ENCODE measurements at regions not wholly inside any gene's neighbourhood (a gene's known extent, or its start where the extent isn't known, plus 50 kb on each side); places are given as distances from the start of the nearest gene placed in this dataset.
"Not testable (repeated sequence)": the region's sequence is repeated elsewhere in the genome, so short reads cannot be mapped to it uniquely, and the experiment has no call there.

- TF ChIP-seq CTCF (IDR thresholded peaks at IDR 0.05) (no peak), POLR2A (IDR thresholded peaks at IDR 0.05) (no peak), POLR2AphosphoS5 (IDR thresholded peaks at IDR 0.05) (no peak), EP300 (IDR thresholded peaks at IDR 0.05; ENCODE audit: low read depth) (no peak)
- Histone ChIP-seq H3K4me3 (no peak overlapping the region), H3K27ac (no peak overlapping the region), H3K9me3 (no peaks in the 10 kb centered on the region), H3K36me3 (no peaks in the 10 kb centered on the region), H3K27me3 (no peaks in the 10 kb centered on the region), H3K4me1 (no peaks in the 10 kb centered on the region)
- no peak for DNase-seq
- intact Hi-C loops (cut with DNase I; ENCODE audit: low total_unique reads) (no loop called here), in situ Hi-C loops (cut with MboI; ENCODE audit: low pct_ligation_motif_present in 1 of 4, low pct_unique_long_range_greater_than_20kb in 1 of 4, low sequenced_read_pairs in 3 of 4) (no loop called here)
These were observed 1014.8 kb downstream of the RAPGEF2 start for GRCh38 chr4:160117686-160118085.

- H3K9me3 ChIP-seq; H3K36me3 ChIP-seq; H3K4me1 ChIP-seq; H3K4me3 ChIP-seq; intact Hi-C loops (cut with DNase I; ENCODE audit: low total_unique reads); in situ Hi-C loops (cut with MboI; ENCODE audit: low pct_ligation_motif_present in 1 of 4, low pct_unique_long_range_greater_than_20kb in 1 of 4, low sequenced_read_pairs in 3 of 4); H3K27ac ChIP-seq; H3K27me3 ChIP-seq; DNase-seq: not testable (repeated sequence)
- WGBS, 2 donors (ENCODE audit: low coverage in 1 of 2): 86 to 97% methylated on average over 20 to 24 of the region's 24 CpGs
These were observed 1022.9 kb downstream of the RAPGEF2 start for GRCh38 chr4:160125576-160126287.

GRCh38 chr4:160127211-160127610 is 1024.3 kb downstream of the RAPGEF2 start:
- Histone ChIP-seq H3K9me3 (peaks cover 0 to under 1% of the 10 kb centered on the region in 2 donors), H3K4me3 (no peak overlapping the region), H3K27ac (no peak overlapping the region), H3K27me3 (no peaks in the 10 kb centered on the region), H3K36me3 (no peaks in the 10 kb centered on the region), H3K4me1 (peaks cover 0 to 3% (median 0%) of the 10 kb centered on the region in 4 donors)
- in situ Hi-C loops (cut with MboI; ENCODE audit: low pct_ligation_motif_present in 1 of 4, low pct_unique_long_range_greater_than_20kb in 1 of 4, low sequenced_read_pairs in 3 of 4): no loop called here
- intact Hi-C loops (cut with DNase I; ENCODE audit: low total_unique reads): no loop called here
- DNase-seq: no peak
- TF ChIP-seq CTCF (IDR thresholded peaks at IDR 0.05) (no peak), POLR2A (IDR thresholded peaks at IDR 0.05) (no peak), EP300 (IDR thresholded peaks at IDR 0.05; ENCODE audit: low read depth) (no peak), POLR2AphosphoS5 (IDR thresholded peaks at IDR 0.05) (no peak)

GRCh38 chr4:160129439-160129838 is 1026.6 kb downstream of the RAPGEF2 start:
- no peak for DNase-seq
- in situ Hi-C loops (cut with MboI; ENCODE audit: low pct_ligation_motif_present in 1 of 4, low pct_unique_long_range_greater_than_20kb in 1 of 4, low sequenced_read_pairs in 3 of 4): no loop called here
- WGBS, 2 donors (ENCODE audit: low coverage in 1 of 2): 50 to 64% methylated on average over 2 of the region's 2 CpGs
- TF ChIP-seq POLR2AphosphoS5 (IDR thresholded peaks at IDR 0.05) (no peak), CTCF (IDR thresholded peaks at IDR 0.05) (no peak)
- peaks cover 0 to 3% (median 0%) of the 10 kb centered on the region in 4 donors for H3K4me1 ChIP-seq
- no peak overlapping the region for H3K27ac ChIP-seq
- intact Hi-C loops (cut with DNase I; ENCODE audit: low total_unique reads): no loop called here
- no peaks in the 10 kb centered on the region for H3K27me3 ChIP-seq
- H3K4me3 ChIP-seq: no peak overlapping the region
- H3K9me3 ChIP-seq: peaks cover 5 to 12% of the 10 kb centered on the region in 2 donors
- no peaks in the 10 kb centered on the region for H3K36me3 ChIP-seq

- WGBS, 2 donors (ENCODE audit: low coverage in 1 of 2): 31 to 55% methylated on average over 2 of the region's 2 CpGs
These were observed 1033.1 kb downstream of the RAPGEF2 start for GRCh38 chr4:160136021-160136420.

More at GRCh38 chr4:160136021-160136420, 1033.1 kb downstream of the RAPGEF2 start:
- H3K9me3 ChIP-seq: peaks cover 5 to 12% of the 10 kb centered on the region in 2 donors
- intact Hi-C loops (cut with DNase I; ENCODE audit: low total_unique reads): no loop called here
- DNase-seq: no peak
- no peak overlapping the region for H3K4me3 ChIP-seq
- no peaks in the 10 kb centered on the region for H3K36me3 ChIP-seq
- H3K27me3 ChIP-seq: no peaks in the 10 kb centered on the region
- in situ Hi-C loops (cut with MboI; ENCODE audit: low pct_ligation_motif_present in 1 of 4, low pct_unique_long_range_greater_than_20kb in 1 of 4, low sequenced_read_pairs in 3 of 4): no loop called here
- H3K27ac ChIP-seq: no peak overlapping the region
- TF ChIP-seq POLR2A (IDR thresholded peaks at IDR 0.05) (no peak), POLR2AphosphoS5 (IDR thresholded peaks at IDR 0.05) (no peak), EP300 (IDR thresholded peaks at IDR 0.05; ENCODE audit: low read depth) (no peak), CTCF (IDR thresholded peaks at IDR 0.05) (no peak)
- H3K4me1 ChIP-seq: no peaks in the 10 kb centered on the region
